MCF 10A (cell line): ENCODE measurements at regions not wholly inside any gene's neighbourhood (a gene's known extent, or its start where the extent isn't known, plus 50 kb on each side); places are given as distances from the start of the nearest gene placed in this dataset.

Experiments
- BruUV-seq: library from RNA; stranded (reverse); fragments of 400-500 nt; replicated peaks from 2 replicates; lab custom pipeline; 2021; lab: Mats Ljungman, UMichigan
- CTCF ChIA-PET: fragments of 300-600 bp; sonication (Branson Sonifier 250); formaldehyde crosslinking; extraction: SDS; loops from one replicate; lab custom pipeline; 2021; ENCODE audit warnings: antibody characterized with exemption, inconsistent platforms; lab: Yijun Ruan, JAX
- POLR2A ChIA-PET: fragments of 300-600, 350-650 bp; sonication (Branson Sonifier 250); formaldehyde crosslinking; extraction: SDS; loops from one replicate; lab custom pipeline; 2020; ENCODE audit warnings: antibody characterized with exemption, inconsistent platforms; lab: Yijun Ruan, JAX
- DNase-seq: peaks from one replicate; pipeline ENCODE4 v3.0.0-alpha.2; 2018; ENCODE audit not compliant: unreplicated experiment
- H3K27ac Mint-ChIP-seq: one replicate; pipeline ENCODE4 v1.8.0; 2022; ENCODE audit warnings: mild to moderate bottlenecking, low read depth, mixed read lengths; ENCODE audit not compliant: unreplicated experiment
- H3K27me3 Mint-ChIP-seq: one replicate; pipeline ENCODE4 v1.8.0; 2022; ENCODE audit warnings: mixed read lengths; ENCODE audit not compliant: insufficient read depth, unreplicated experiment
- H3K36me3 Mint-ChIP-seq: one replicate; pipeline ENCODE4 v1.8.0; 2022; ENCODE audit warnings: mild to moderate bottlenecking, moderate library complexity, mixed read lengths; ENCODE audit not compliant: insufficient read depth, unreplicated experiment
- H3K4me1 Mint-ChIP-seq: one replicate; pipeline ENCODE4 v1.8.0; 2022; ENCODE audit warnings: mixed read lengths; ENCODE audit not compliant: insufficient read depth, unreplicated experiment
- H3K4me3 Mint-ChIP-seq: one replicate; pipeline ENCODE4 v1.8.0; 2022; ENCODE audit warnings: mild to moderate bottlenecking, moderate library complexity, mixed read lengths; ENCODE audit not compliant: unreplicated experiment
- H3K9me3 Mint-ChIP-seq: one replicate; pipeline ENCODE4 v1.8.0; 2022; ENCODE audit warnings: mixed read lengths; ENCODE audit not compliant: unreplicated experiment
- CTCF ChIP-seq: fragments of 200-600 bp; IDR thresholded peaks from one replicate; pipeline ENCODE4 v1.8.0; 2022; ENCODE audit warnings: antibody characterized with exemption, mild to moderate bottlenecking; ENCODE audit not compliant: unreplicated experiment
- intact Hi-C: fragments of 100-400 bp; cut with micrococcal nuclease; formaldehyde crosslinking; loops from 2 replicates; pipeline ENCODE4 v1.14.1; 2022

GRCh38 chr11:115764176-115764575 is 260.0 kb upstream of the CADM1 start:
- ChIA-PET CTCF (interaction anchor here (0.7 kb wide), 1 partner anchor 74 kb away, joined by 3 read pairs; no protein-coding TSS in a partner anchor), POLR2A (no interaction called here)
- BruUV-seq = no TSS peak

GRCh38 chr11:115761817-115762216 is 257.6 kb upstream of the CADM1 start:
- no peaks in the 10 kb centered on the region for H3K9me3 Mint-ChIP-seq
- H3K4me1 Mint-ChIP-seq = no peaks in the 10 kb centered on the region
- BruUV-seq = no TSS peak
- no peak for TF ChIP-seq CTCF
- POLR2A ChIA-PET = no interaction called here
- no peak overlapping the region for H3K27ac Mint-ChIP-seq
- no peak overlapping the region for H3K4me3 Mint-ChIP-seq
- H3K27me3 Mint-ChIP-seq = no peaks in the 10 kb centered on the region
- CTCF ChIA-PET = interaction anchor here (0.5 to 1.0 kb wide), 3 partner anchors 56 to 832 kb away, joined by 3 to 4 read pairs (median 3); no protein-coding TSS in a partner anchor
- no peak for DNase-seq
- intact Hi-C loops = no loop called here
- H3K36me3 Mint-ChIP-seq = no peaks in the 10 kb centered on the region

More at GRCh38 chr11:115764176-115764575, 260.0 kb upstream of the CADM1 start:
- intact Hi-C loops = no loop called here
- no peak for TF ChIP-seq CTCF
- no peak overlapping the region for H3K4me3 Mint-ChIP-seq
- no peak overlapping the region for H3K27ac Mint-ChIP-seq
- H3K27me3 Mint-ChIP-seq = no peaks in the 10 kb centered on the region
- H3K4me1 Mint-ChIP-seq = peaks cover 5% of the 10 kb centered on the region
- H3K36me3 Mint-ChIP-seq = peaks cover 6% of the 10 kb centered on the region
- DNase-seq = no peak
- H3K9me3 Mint-ChIP-seq = peaks cover under 1% of the 10 kb centered on the region

GRCh38 chr11:115761348-115761747 is 257.1 kb upstream of the CADM1 start:
- no TSS peak for BruUV-seq
- no peaks in the 10 kb centered on the region for H3K36me3 Mint-ChIP-seq
- no peaks in the 10 kb centered on the region for H3K9me3 Mint-ChIP-seq
- no peak for DNase-seq
- CTCF ChIA-PET = interaction anchor here (0.5 kb wide), 1 partner anchor 833 kb away, joined by 3 read pairs; no protein-coding TSS in a partner anchor
- H3K4me1 Mint-ChIP-seq = no peaks in the 10 kb centered on the region
- H3K4me3 Mint-ChIP-seq = no peak overlapping the region
- TF ChIP-seq CTCF = no peak
- intact Hi-C loops = no loop called here
- POLR2A ChIA-PET = interaction anchor here (0.6 kb wide), 1 partner anchor 174 kb away, joined by 3 read pairs; no protein-coding TSS in a partner anchor
- H3K27me3 Mint-ChIP-seq = no peaks in the 10 kb centered on the region
- no peak overlapping the region for H3K27ac Mint-ChIP-seq

GRCh38 chr11:115760461-115761320 is 256.5 kb upstream of the CADM1 start:
- Mint-ChIP-seq H3K9me3 (no peaks in the 10 kb centered on the region), H3K36me3 (no peaks in the 10 kb centered on the region), H3K27ac (no peak overlapping the region), H3K4me3 (no peak overlapping the region), H3K27me3 (no peaks in the 10 kb centered on the region), H3K4me1 (no peaks in the 10 kb centered on the region)
- intact Hi-C loops = no loop called here
- ChIA-PET POLR2A (interaction anchor here (0.6 kb wide), 1 partner anchor 175 kb away, joined by 3 read pairs; no protein-coding TSS in a partner anchor), CTCF (no interaction called here)
- BruUV-seq = no TSS peak
- DNase-seq = no peak
- TF ChIP-seq CTCF = no peak
